GM23338 (cell line): ENCODE measurements at regions not wholly inside any gene's neighbourhood (a gene's known extent, or its start where the extent isn't known, plus 50 kb on each side); places are given as distances from the start of the nearest gene placed in this dataset.

Experiments
- ATAC-seq: fragments of 200-7000 bp; cut with Tn5 transposase; 3 replicates; pipeline ENCODE4 v1.9.1; 2020
- DNase-seq: peaks from one replicate; pipeline ENCODE4 v3.0.0-alpha.2; 2015; ENCODE audit warnings: low spot score
- H2AFZ ChIP-seq: fragments of 200-600 bp; sonication (generic); 2 replicates; pipeline ENCODE4 v1.8.0; 2016; ENCODE audit warnings: antibody characterized with exemption, mild to moderate bottlenecking, moderate library complexity
- H3F3A ChIP-seq: fragments of 200-600 bp; sonication (generic); replicated peaks from 2 replicates; pipeline ENCODE4 v1.8.0; 2017; ENCODE audit warnings: antibody characterized with exemption, mixed run types, low read depth
- H3K27ac ChIP-seq: fragments of 200-600 bp; sonication (generic); 2 replicates; pipeline ENCODE4 v1.6.1; 2016; ENCODE audit warnings: low read depth
- H3K27me3 ChIP-seq: fragments of 200-600 bp; sonication (generic); 2 replicates; pipeline ENCODE4 v1.8.0; 2016; ENCODE audit warnings: mild to moderate bottlenecking, mixed run types, moderate library complexity; ENCODE audit not compliant: insufficient read depth
- H3K36me3 ChIP-seq: fragments of 200-600 bp; sonication (generic); 2 replicates; pipeline ENCODE4 v1.8.0; 2016; ENCODE audit warnings: mild to moderate bottlenecking; ENCODE audit not compliant: insufficient read depth
- H3K4me1 ChIP-seq: fragments of 200-600 bp; sonication (generic); 2 replicates; pipeline ENCODE4 v1.8.0; 2016; ENCODE audit warnings: mild to moderate bottlenecking, moderate library complexity; ENCODE audit not compliant: insufficient read depth
- H3K4me2 ChIP-seq: fragments of 200-600 bp; sonication (generic); 2 replicates; pipeline ENCODE4 v1.7.1; 2017; ENCODE audit warnings: mixed run types
- H3K4me3 ChIP-seq: fragments of 200-600 bp; sonication (generic); 2 replicates; pipeline ENCODE4 v1.6.1; 2016; ENCODE audit warnings: mixed run types
- H3K79me2 ChIP-seq: fragments of 200-600 bp; sonication (generic); replicated peaks from 2 replicates; pipeline ENCODE4 v1.8.0; 2017; ENCODE audit warnings: mild to moderate bottlenecking; ENCODE audit not compliant: insufficient read depth
- H3K9me2 ChIP-seq: fragments of 200-600 bp; sonication (generic); 2 replicates; pipeline ENCODE4 v1.8.0; 2017; ENCODE audit not compliant: insufficient read depth
- H4K20me1 ChIP-seq: fragments of 200-600 bp; sonication (generic); replicated peaks from 2 replicates; pipeline ENCODE4 v1.8.0; 2017; ENCODE audit warnings: mild to moderate bottlenecking; ENCODE audit not compliant: insufficient read depth
- H3K27ac Mint-ChIP-seq: 2 replicates; pipeline ENCODE4 v1.8.0; 2020; ENCODE audit warnings: inconsistent platforms, mild to moderate bottlenecking, moderate library complexity, mixed read lengths
- H3K27me3 Mint-ChIP-seq: 3 replicates; pipeline ENCODE4 v1.8.0; 2022; ENCODE audit warnings: low read depth, mild to moderate bottlenecking, moderate library complexity, mixed read lengths, inconsistent platforms; ENCODE audit not compliant: insufficient read depth, poor library complexity
- H3K36me3 Mint-ChIP-seq: 3 replicates; pipeline ENCODE4 v1.8.0; 2021; ENCODE audit warnings: low read depth, mild to moderate bottlenecking, inconsistent platforms, moderate library complexity, mixed read lengths
- H3K4me1 Mint-ChIP-seq: 3 replicates; pipeline ENCODE4 v1.8.0; 2020; ENCODE audit warnings: mild to moderate bottlenecking, inconsistent platforms, mixed read lengths
- H3K4me3 Mint-ChIP-seq: 3 replicates; pipeline ENCODE4 v1.8.0; 2021; ENCODE audit warnings: moderate library complexity, mild to moderate bottlenecking, inconsistent platforms, mixed read lengths
- H3K9me3 Mint-ChIP-seq: 3 replicates; pipeline ENCODE4 v1.8.0; 2020; ENCODE audit warnings: moderate library complexity, mild to moderate bottlenecking, inconsistent platforms, mixed read lengths
- CREB1 ChIP-seq: fragments of 250-450 bp; sonication (Bioruptor Pico); IDR thresholded peaks from 2 replicates; pipeline ENCODE4 v1.5.0; 2020; ENCODE audit warnings: low read depth, mild to moderate bottlenecking, moderate library complexity
- EZH2 ChIP-seq: fragments of 200-600 bp; sonication (generic); IDR thresholded peaks from one replicate; pipeline ENCODE4 v1.8.0; 2017; ENCODE audit warnings: antibody characterized with exemption, mild to moderate bottlenecking, low read depth; ENCODE audit not compliant: unreplicated experiment
- EZH2phosphoT487 ChIP-seq: fragments of 200-600 bp; sonication (generic); IDR thresholded peaks from one replicate; pipeline ENCODE4 v1.8.1; 2018; ENCODE audit warnings: antibody characterized with exemption; ENCODE audit not compliant: unreplicated experiment
- JUNB ChIP-seq: IDR thresholded peaks from one replicate; pipeline ENCODE4 v1.6.1; 2016; ENCODE audit warnings: antibody characterized with exemption; ENCODE audit not compliant: unreplicated experiment
- NANOG ChIP-seq: IDR thresholded peaks from 2 replicates; pipeline ENCODE4 v1.6.1; 2016; ENCODE audit warnings: antibody characterized with exemption, borderline replicate concordance
- POLR2AphosphoS5 ChIP-seq: IDR thresholded peaks from 2 replicates; pipeline ENCODE4 v1.6.1; 2016; ENCODE audit warnings: antibody characterized with exemption, low read depth
- STAT1 ChIP-seq: IDR thresholded peaks from one replicate; pipeline ENCODE4 v1.6.1; 2016; ENCODE audit warnings: antibody characterized with exemption; ENCODE audit not compliant: unreplicated experiment
- ZNF114 ChIP-seq: fragments of 250-450 bp; sonication (Bioruptor Pico); IDR thresholded peaks from 2 replicates; pipeline ENCODE4 v1.5.0; 2020; ENCODE audit warnings: mild to moderate bottlenecking, moderate library complexity
- ZNF331 ChIP-seq: fragments of 250-450 bp; sonication (Bioruptor Pico); IDR thresholded peaks from 2 replicates; pipeline ENCODE4 v1.5.0; 2020; ENCODE audit warnings: low read depth, mild to moderate bottlenecking, moderate library complexity
- TF ChIP-seq, protein P1 (sequence below), 2 experiments: fragments of 200-600 bp in 1 of 2; sonication (generic) in 1 of 2; conservative IDR thresholded peaks; 2 replicates each; pipeline versions ENCODE4 v1.5.1 to v1.6.1; 2016 to 2017; ENCODE audit warnings: antibody characterized with exemption in 2 of 2, low read depth in 2 of 2, mild to moderate bottlenecking in 2 of 2, moderate library complexity in 1 of 2
- TF ChIP-seq, protein P2 (sequence below): fragments of 250-450 bp; sonication (Bioruptor Pico); IDR thresholded peaks from 2 replicates; pipeline ENCODE4 v1.5.0; 2020; ENCODE audit warnings: mild to moderate bottlenecking, moderate library complexity
- TF ChIP-seq, protein P3 (sequence below): IDR thresholded peaks from 2 replicates; pipeline ENCODE4 v1.6.1; 2016; ENCODE audit warnings: antibody characterized with exemption
- TF ChIP-seq, protein P4 (sequence below): IDR thresholded peaks from one replicate; pipeline ENCODE4 v1.6.1; 2018; ENCODE audit warnings: antibody characterized with exemption; ENCODE audit not compliant: unreplicated experiment

DNA sequence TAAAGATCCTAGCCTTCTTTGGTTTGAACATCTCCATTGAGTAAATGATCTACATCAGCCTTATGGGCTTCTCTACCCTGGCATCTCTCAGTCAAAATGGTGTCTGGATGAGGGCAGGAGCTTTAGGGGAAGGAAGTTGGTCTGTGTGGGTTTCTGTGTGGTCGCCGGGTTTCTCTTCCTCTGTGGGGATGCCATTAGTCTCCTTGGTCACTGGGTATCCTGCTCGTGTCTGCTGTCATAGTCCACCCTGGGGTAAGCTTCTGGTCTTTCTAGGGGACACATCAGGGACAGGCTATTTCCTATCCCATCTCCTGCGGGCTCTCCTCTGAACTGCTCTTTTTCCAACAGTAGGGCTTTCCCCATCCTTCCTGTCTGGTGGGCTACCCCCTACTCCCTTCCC lies 150.3 kb upstream of the NPY start:
- Histone ChIP-seq H3K79me2 (no peaks in the 10 kb centered on the region), H3K4me1 (no peaks in the 10 kb centered on the region), H3K9me2 (peaks cover 7% of the 10 kb centered on the region), H4K20me1 (no peaks in the 10 kb centered on the region), H3K36me3 (no peaks in the 10 kb centered on the region), H2AFZ (no peak overlapping the region), H3K27me3 (no peaks in the 10 kb centered on the region), H3K27ac (no peak overlapping the region), H3K4me3 (no peak overlapping the region), H3F3A (no peaks in the 10 kb centered on the region), H3K4me2 (no peak overlapping the region)
- Mint-ChIP-seq H3K9me3 (no peaks in the 10 kb centered on the region), H3K27me3 (peaks cover 1% of the 10 kb centered on the region), H3K27ac (no peak overlapping the region), H3K4me1 (no peaks in the 10 kb centered on the region), H3K4me3 (no peak overlapping the region), H3K36me3 (no peaks in the 10 kb centered on the region)
- ATAC-seq (no peak), DNase-seq (no peak)
- TF ChIP-seq ZNF331 (CRISPR knock-in tag) (no peak), JUNB (no peak), EZH2 (no peak), NANOG (no peak), ZNF114 (no peak), EZH2phosphoT487 (no peak), STAT1 (no peak), POLR2AphosphoS5 (no peak), CREB1 (CRISPR knock-in tag) (no peak)
- TF ChIP-seq, protein P1, sequence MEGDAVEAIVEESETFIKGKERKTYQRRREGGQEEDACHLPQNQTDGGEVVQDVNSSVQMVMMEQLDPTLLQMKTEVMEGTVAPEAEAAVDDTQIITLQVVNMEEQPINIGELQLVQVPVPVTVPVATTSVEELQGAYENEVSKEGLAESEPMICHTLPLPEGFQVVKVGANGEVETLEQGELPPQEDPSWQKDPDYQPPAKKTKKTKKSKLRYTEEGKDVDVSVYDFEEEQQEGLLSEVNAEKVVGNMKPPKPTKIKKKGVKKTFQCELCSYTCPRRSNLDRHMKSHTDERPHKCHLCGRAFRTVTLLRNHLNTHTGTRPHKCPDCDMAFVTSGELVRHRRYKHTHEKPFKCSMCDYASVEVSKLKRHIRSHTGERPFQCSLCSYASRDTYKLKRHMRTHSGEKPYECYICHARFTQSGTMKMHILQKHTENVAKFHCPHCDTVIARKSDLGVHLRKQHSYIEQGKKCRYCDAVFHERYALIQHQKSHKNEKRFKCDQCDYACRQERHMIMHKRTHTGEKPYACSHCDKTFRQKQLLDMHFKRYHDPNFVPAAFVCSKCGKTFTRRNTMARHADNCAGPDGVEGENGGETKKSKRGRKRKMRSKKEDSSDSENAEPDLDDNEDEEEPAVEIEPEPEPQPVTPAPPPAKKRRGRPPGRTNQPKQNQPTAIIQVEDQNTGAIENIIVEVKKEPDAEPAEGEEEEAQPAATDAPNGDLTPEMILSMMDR (conservative IDR thresholded peaks at IDR 0.05; ENCODE audit: low read depth in 2 of 2) = no peak
- TF ChIP-seq, protein P2, sequence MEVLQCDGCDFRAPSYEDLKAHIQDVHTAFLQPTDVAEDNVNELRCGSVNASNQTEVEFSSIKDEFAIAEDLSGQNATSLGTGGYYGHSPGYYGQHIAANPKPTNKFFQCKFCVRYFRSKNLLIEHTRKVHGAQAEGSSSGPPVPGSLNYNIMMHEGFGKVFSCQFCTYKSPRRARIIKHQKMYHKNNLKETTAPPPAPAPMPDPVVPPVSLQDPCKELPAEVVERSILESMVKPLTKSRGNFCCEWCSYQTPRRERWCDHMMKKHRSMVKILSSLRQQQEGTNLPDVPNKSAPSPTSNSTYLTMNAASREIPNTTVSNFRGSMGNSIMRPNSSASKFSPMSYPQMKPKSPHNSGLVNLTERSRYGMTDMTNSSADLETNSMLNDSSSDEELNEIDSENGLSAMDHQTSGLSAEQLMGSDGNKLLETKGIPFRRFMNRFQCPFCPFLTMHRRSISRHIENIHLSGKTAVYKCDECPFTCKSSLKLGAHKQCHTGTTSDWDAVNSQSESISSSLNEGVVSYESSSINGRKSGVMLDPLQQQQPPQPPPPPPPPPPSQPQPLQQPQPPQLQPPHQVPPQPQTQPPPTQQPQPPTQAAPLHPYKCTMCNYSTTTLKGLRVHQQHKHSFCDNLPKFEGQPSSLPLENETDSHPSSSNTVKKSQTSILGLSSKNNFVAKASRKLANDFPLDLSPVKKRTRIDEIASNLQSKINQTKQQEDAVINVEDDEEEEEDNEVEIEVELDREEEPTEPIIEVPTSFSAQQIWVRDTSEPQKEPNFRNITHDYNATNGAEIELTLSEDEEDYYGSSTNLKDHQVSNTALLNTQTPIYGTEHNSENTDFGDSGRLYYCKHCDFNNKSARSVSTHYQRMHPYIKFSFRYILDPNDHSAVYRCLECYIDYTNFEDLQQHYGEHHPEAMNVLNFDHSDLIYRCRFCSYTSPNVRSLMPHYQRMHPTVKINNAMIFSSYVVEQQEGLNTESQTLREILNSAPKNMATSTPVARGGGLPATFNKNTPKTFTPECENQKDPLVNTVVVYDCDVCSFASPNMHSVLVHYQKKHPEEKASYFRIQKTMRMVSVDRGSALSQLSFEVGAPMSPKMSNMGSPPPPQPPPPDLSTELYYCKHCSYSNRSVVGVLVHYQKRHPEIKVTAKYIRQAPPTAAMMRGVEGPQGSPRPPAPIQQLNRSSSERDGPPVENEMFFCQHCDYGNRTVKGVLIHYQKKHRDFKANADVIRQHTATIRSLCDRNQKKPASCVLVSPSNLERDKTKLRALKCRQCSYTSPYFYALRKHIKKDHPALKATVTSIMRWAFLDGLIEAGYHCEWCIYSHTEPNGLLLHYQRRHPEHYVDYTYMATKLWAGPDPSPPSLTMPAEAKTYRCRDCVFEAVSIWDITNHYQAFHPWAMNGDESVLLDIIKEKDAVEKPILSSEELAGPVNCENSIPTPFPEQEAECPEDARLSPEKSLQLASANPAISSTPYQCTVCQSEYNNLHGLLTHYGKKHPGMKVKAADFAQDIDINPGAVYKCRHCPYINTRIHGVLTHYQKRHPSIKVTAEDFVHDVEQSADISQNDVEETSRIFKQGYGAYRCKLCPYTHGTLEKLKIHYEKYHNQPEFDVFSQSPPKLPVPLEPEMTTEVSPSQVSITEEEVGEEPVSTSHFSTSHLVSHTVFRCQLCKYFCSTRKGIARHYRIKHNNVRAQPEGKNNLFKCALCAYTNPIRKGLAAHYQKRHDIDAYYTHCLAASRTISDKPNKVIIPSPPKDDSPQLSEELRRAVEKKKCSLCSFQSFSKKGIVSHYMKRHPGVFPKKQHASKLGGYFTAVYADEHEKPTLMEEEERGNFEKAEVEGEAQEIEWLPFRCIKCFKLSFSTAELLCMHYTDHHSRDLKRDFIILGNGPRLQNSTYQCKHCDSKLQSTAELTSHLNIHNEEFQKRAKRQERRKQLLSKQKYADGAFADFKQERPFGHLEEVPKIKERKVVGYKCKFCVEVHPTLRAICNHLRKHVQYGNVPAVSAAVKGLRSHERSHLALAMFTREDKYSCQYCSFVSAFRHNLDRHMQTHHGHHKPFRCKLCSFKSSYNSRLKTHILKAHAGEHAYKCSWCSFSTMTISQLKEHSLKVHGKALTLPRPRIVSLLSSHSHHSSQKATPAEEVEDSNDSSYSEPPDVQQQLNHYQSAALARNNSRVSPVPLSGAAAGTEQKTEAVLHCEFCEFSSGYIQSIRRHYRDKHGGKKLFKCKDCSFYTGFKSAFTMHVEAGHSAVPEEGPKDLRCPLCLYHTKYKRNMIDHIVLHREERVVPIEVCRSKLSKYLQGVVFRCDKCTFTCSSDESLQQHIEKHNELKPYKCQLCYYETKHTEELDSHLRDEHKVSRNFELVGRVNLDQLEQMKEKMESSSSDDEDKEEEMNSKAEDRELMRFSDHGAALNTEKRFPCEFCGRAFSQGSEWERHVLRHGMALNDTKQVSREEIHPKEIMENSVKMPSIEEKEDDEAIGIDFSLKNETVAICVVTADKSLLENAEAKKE (CRISPR knock-in tag) = no peak
- TF ChIP-seq, protein P3, sequence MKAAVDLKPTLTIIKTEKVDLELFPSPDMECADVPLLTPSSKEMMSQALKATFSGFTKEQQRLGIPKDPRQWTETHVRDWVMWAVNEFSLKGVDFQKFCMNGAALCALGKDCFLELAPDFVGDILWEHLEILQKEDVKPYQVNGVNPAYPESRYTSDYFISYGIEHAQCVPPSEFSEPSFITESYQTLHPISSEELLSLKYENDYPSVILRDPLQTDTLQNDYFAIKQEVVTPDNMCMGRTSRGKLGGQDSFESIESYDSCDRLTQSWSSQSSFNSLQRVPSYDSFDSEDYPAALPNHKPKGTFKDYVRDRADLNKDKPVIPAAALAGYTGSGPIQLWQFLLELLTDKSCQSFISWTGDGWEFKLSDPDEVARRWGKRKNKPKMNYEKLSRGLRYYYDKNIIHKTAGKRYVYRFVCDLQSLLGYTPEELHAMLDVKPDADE = no peak
- TF ChIP-seq, protein P4, sequence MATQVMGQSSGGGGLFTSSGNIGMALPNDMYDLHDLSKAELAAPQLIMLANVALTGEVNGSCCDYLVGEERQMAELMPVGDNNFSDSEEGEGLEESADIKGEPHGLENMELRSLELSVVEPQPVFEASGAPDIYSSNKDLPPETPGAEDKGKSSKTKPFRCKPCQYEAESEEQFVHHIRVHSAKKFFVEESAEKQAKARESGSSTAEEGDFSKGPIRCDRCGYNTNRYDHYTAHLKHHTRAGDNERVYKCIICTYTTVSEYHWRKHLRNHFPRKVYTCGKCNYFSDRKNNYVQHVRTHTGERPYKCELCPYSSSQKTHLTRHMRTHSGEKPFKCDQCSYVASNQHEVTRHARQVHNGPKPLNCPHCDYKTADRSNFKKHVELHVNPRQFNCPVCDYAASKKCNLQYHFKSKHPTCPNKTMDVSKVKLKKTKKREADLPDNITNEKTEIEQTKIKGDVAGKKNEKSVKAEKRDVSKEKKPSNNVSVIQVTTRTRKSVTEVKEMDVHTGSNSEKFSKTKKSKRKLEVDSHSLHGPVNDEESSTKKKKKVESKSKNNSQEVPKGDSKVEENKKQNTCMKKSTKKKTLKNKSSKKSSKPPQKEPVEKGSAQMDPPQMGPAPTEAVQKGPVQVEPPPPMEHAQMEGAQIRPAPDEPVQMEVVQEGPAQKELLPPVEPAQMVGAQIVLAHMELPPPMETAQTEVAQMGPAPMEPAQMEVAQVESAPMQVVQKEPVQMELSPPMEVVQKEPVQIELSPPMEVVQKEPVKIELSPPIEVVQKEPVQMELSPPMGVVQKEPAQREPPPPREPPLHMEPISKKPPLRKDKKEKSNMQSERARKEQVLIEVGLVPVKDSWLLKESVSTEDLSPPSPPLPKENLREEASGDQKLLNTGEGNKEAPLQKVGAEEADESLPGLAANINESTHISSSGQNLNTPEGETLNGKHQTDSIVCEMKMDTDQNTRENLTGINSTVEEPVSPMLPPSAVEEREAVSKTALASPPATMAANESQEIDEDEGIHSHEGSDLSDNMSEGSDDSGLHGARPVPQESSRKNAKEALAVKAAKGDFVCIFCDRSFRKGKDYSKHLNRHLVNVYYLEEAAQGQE = no peak
